ENCODE measurements at regions not wholly inside any gene's neighbourhood (a gene's known extent, or its start where the extent isn't known, plus 50 kb on each side); places are given as distances from the start of the nearest gene placed in this dataset.

DNA sequence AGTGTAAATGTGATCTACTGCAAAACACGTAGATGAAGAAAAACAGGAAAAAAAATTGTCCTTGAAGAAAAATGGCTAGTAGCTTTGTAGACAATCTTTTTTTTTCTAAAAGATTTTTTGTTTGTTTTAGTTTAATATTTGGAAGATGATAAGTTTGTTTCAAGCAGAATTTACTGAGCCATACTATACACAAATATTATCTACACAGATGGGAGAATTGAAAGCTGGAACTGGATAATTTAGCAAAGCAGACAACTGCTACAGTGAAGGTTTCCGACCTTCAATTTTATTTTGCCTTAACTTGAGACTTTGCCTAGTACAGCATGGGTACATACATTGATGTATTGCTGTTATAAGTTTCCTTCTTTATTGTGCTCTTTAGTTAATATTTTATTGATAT, 313.0 kb upstream of the PDGFD start:
- Histone ChIP-seq H3K4me3 (ENCODE audit: low read length, poor library complexity, severe bottlenecking) (no peak overlapping the region), H3K27me3 (ENCODE audit: insufficient read depth, low read length, poor library complexity, severe bottlenecking) (no peaks in the 10 kb centered on the region), H3K9me2 (replicated peaks; ENCODE audit: low read depth, low read length) (no peaks in the 10 kb centered on the region), H3F3A (ENCODE audit: low read depth) (no peaks in the 10 kb centered on the region), H3K36me3 (ENCODE audit: insufficient read depth, low read length) (no peaks in the 10 kb centered on the region), H4K20me1 (ENCODE audit: insufficient read depth, low read length, poor library complexity, severe bottlenecking) (no peaks in the 10 kb centered on the region), H3K4me1 (ENCODE audit: insufficient read depth, low read length, poor library complexity, severe bottlenecking) (no peaks in the 10 kb centered on the region), H3K79me2 (ENCODE audit: insufficient read depth, low read length) (no peaks in the 10 kb centered on the region), H2AFZ (ENCODE audit: low read length) (no peak overlapping the region), H3K9me3 (ENCODE audit: insufficient read depth, low read depth, low read length) (no peaks in the 10 kb centered on the region), H3K4me2 (ENCODE audit: low read depth, low read length, poor library complexity, severe bottlenecking) (no peak overlapping the region), H3K9ac (ENCODE audit: low read depth, low read length, poor library complexity, severe bottlenecking) (no peak overlapping the region)
- TF ChIP-seq, protein P1, sequence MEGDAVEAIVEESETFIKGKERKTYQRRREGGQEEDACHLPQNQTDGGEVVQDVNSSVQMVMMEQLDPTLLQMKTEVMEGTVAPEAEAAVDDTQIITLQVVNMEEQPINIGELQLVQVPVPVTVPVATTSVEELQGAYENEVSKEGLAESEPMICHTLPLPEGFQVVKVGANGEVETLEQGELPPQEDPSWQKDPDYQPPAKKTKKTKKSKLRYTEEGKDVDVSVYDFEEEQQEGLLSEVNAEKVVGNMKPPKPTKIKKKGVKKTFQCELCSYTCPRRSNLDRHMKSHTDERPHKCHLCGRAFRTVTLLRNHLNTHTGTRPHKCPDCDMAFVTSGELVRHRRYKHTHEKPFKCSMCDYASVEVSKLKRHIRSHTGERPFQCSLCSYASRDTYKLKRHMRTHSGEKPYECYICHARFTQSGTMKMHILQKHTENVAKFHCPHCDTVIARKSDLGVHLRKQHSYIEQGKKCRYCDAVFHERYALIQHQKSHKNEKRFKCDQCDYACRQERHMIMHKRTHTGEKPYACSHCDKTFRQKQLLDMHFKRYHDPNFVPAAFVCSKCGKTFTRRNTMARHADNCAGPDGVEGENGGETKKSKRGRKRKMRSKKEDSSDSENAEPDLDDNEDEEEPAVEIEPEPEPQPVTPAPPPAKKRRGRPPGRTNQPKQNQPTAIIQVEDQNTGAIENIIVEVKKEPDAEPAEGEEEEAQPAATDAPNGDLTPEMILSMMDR (conservative IDR thresholded peaks at IDR 0.05; ENCODE audit: low read length) = no peak
- TF ChIP-seq EZH2phosphoT487 (IDR thresholded peaks at IDR 0.05; ENCODE audit: borderline replicate concordance) = no peak

DNA sequence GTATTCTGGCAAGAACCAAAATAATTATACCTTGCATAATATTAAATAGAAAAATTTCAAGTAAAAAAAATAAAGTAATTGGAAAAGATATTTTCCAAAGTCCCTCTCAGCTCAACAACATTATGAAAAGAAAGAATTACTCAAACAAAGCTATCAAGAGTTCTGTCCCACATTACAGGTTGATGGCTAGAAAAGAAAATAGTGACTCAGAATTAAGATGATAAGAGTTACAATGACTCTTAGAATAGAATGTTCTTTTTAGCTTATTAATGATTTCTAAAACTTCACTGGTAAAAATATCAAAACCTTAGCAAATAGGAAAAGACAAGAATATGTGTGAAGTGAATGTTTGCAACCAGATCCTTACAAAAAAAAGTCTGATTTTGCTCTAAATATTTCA, 312.5 kb upstream of the PDGFD start:
- Histone ChIP-seq H2AFZ (ENCODE audit: low read length) (no peak overlapping the region), H3K27me3 (ENCODE audit: insufficient read depth, low read length, poor library complexity, severe bottlenecking) (no peaks in the 10 kb centered on the region), H3K9ac (ENCODE audit: low read depth, low read length, poor library complexity, severe bottlenecking) (no peak overlapping the region), H3K9me3 (ENCODE audit: insufficient read depth, low read depth, low read length) (no peaks in the 10 kb centered on the region), H3K4me3 (ENCODE audit: low read length, poor library complexity, severe bottlenecking) (no peak overlapping the region), H3F3A (ENCODE audit: low read depth) (no peaks in the 10 kb centered on the region), H3K4me2 (ENCODE audit: low read depth, low read length, poor library complexity, severe bottlenecking) (no peak overlapping the region), H3K36me3 (ENCODE audit: insufficient read depth, low read length) (no peaks in the 10 kb centered on the region), H3K9me2 (replicated peaks; ENCODE audit: low read depth, low read length) (no peaks in the 10 kb centered on the region), H3K79me2 (ENCODE audit: insufficient read depth, low read length) (no peaks in the 10 kb centered on the region), H3K4me1 (ENCODE audit: insufficient read depth, low read length, poor library complexity, severe bottlenecking) (no peaks in the 10 kb centered on the region), H4K20me1 (ENCODE audit: insufficient read depth, low read length, poor library complexity, severe bottlenecking) (no peaks in the 10 kb centered on the region)
- no peak for TF ChIP-seq EZH2phosphoT487 (IDR thresholded peaks at IDR 0.05; ENCODE audit: borderline replicate concordance)
- TF ChIP-seq, protein P1 (conservative IDR thresholded peaks at IDR 0.05; ENCODE audit: low read length) = no peak

DNA sequence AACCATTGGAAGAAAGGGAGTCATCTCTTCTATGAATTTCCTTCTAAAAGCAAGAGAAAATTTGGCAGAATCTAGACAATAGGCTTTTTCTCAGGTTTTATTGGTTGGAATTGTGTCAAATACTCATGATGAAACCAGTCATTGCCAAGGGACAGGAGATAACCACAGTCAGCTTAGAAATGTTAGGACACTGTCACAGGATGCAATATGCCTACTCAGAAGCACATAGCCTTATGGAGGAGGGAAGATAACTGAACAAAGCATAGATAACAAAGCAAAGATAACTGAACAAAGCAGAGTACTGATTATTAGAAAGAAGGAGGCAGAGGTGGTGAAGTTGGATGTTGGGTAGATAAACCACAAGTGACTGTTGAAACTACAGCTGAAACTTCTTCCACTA, 303.5 kb upstream of the PDGFD start:
- no peak overlapping the region for H3K4me2 ChIP-seq (ENCODE audit: low read depth, low read length, poor library complexity, severe bottlenecking)
- no peak overlapping the region for H3K9ac ChIP-seq (ENCODE audit: low read depth, low read length, poor library complexity, severe bottlenecking)
- H3F3A ChIP-seq (ENCODE audit: low read depth) = no peaks in the 10 kb centered on the region
- H3K4me1 ChIP-seq (ENCODE audit: insufficient read depth, low read length, poor library complexity, severe bottlenecking) = no peaks in the 10 kb centered on the region
- H2AFZ ChIP-seq (ENCODE audit: low read length) = no peak overlapping the region
- H3K27me3 ChIP-seq (ENCODE audit: insufficient read depth, low read length, poor library complexity, severe bottlenecking) = no peaks in the 10 kb centered on the region
- TF ChIP-seq, protein P1 (conservative IDR thresholded peaks at IDR 0.05; ENCODE audit: low read length) = no peak
- no peak for TF ChIP-seq EZH2phosphoT487 (IDR thresholded peaks at IDR 0.05; ENCODE audit: borderline replicate concordance)
- H3K9me3 ChIP-seq (ENCODE audit: insufficient read depth, low read depth, low read length) = no peaks in the 10 kb centered on the region
- no peak overlapping the region for H3K4me3 ChIP-seq (ENCODE audit: low read length, poor library complexity, severe bottlenecking)
- H4K20me1 ChIP-seq (ENCODE audit: insufficient read depth, low read length, poor library complexity, severe bottlenecking) = no peaks in the 10 kb centered on the region
- H3K36me3 ChIP-seq (ENCODE audit: insufficient read depth, low read length) = no peaks in the 10 kb centered on the region
- no peaks in the 10 kb centered on the region for H3K79me2 ChIP-seq (ENCODE audit: insufficient read depth, low read length)
- H3K9me2 ChIP-seq (replicated peaks; ENCODE audit: low read depth, low read length) = no peaks in the 10 kb centered on the region

Measured in Loucy (cell line).